ENCODE measurements at regions not wholly inside any gene's neighbourhood (a gene's known extent, or its start where the extent isn't known, plus 50 kb on each side); places are given as distances from the start of the nearest gene placed in this dataset.

GRCh38 chr4:136690360-136690759 lies 841.9 kb downstream of the PCDH18 start:
- CTCF ChIA-PET: no interaction called here
- no peak for DNase-seq (ENCODE audit: low read depth, low spot score)
- POLR2A ChIA-PET: no interaction called here
- TF ChIP-seq, protein P1, sequence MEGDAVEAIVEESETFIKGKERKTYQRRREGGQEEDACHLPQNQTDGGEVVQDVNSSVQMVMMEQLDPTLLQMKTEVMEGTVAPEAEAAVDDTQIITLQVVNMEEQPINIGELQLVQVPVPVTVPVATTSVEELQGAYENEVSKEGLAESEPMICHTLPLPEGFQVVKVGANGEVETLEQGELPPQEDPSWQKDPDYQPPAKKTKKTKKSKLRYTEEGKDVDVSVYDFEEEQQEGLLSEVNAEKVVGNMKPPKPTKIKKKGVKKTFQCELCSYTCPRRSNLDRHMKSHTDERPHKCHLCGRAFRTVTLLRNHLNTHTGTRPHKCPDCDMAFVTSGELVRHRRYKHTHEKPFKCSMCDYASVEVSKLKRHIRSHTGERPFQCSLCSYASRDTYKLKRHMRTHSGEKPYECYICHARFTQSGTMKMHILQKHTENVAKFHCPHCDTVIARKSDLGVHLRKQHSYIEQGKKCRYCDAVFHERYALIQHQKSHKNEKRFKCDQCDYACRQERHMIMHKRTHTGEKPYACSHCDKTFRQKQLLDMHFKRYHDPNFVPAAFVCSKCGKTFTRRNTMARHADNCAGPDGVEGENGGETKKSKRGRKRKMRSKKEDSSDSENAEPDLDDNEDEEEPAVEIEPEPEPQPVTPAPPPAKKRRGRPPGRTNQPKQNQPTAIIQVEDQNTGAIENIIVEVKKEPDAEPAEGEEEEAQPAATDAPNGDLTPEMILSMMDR (IDR thresholded peaks at IDR 0.05; ENCODE audit: insufficient read depth, low read length, missing control alignments): no peak
- H3K4me3 ChIP-seq (ENCODE audit: low read depth, low read length): no peak overlapping the region

DNA sequence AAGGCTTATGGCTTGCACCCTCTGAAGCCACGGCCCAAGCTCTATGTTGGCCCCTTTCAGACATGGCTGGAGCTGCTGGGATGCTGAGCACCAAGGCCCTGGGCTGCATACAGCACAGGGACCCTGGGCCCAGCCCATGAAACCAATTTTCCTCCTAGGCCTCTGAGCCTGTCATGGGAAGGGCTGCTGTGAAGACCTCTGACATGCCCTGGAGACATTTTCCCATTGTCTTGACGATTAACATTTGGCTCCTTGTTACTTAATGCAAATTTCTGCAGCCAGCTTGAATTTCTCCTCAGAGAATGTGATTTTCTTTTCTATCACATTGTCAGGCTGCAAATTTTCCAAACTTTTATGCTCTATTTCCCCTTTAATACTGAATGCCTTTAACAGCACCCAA lies 844.7 kb downstream of the PCDH18 start:
- TF ChIP-seq, protein P1 (IDR thresholded peaks at IDR 0.05; ENCODE audit: insufficient read depth, low read length, missing control alignments): no peak
- DNase-seq (ENCODE audit: low read depth, low spot score): no peak
- no peak overlapping the region for H3K4me3 ChIP-seq (ENCODE audit: low read depth, low read length)
- POLR2A ChIA-PET: no interaction called here
- CTCF ChIA-PET: no interaction called here

GRCh38 chr4:136687118-136687517 lies 845.2 kb downstream of the PCDH18 start:
- TF ChIP-seq, protein P1 (IDR thresholded peaks at IDR 0.05; ENCODE audit: insufficient read depth, low read length, missing control alignments): no peak
- ChIA-PET CTCF (no interaction called here), POLR2A (no interaction called here)
- H3K4me3 ChIP-seq (ENCODE audit: low read depth, low read length): no peak overlapping the region
- no peak for DNase-seq (ENCODE audit: low read depth, low spot score)

GRCh38 chr4:136680761-136681160 lies 851.5 kb downstream of the PCDH18 start:
- CTCF ChIA-PET: no interaction called here
- POLR2A ChIA-PET: no interaction called here
- H3K4me3 ChIP-seq (ENCODE audit: low read depth, low read length): no peak overlapping the region
- TF ChIP-seq, protein P1 (IDR thresholded peaks at IDR 0.05; ENCODE audit: insufficient read depth, low read length, missing control alignments): no peak
- no peak for DNase-seq (ENCODE audit: low read depth, low spot score)

DNA sequence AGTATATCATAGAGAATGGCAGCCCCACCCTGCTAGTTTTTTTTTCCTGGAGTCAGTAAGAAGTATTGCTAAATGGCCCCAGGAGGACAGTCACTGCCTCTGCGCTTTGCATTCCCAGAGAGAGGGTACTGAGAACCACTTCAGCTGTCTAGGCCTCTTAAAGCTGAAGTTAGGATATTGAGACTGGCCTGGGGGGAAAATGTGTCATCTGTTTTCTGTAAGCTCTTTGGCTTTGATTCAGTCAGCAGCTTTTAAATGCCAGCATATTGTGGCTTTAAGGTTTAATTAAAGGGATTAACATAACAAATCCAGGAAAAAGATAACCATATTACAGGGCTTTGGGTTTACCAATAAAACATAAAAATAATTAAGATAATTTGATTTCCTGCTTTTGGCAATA lies 852.0 kb downstream of the PCDH18 start:
- DNase-seq (ENCODE audit: low read depth, low spot score): no peak
- ChIA-PET POLR2A (no interaction called here), CTCF (no interaction called here)

DNA sequence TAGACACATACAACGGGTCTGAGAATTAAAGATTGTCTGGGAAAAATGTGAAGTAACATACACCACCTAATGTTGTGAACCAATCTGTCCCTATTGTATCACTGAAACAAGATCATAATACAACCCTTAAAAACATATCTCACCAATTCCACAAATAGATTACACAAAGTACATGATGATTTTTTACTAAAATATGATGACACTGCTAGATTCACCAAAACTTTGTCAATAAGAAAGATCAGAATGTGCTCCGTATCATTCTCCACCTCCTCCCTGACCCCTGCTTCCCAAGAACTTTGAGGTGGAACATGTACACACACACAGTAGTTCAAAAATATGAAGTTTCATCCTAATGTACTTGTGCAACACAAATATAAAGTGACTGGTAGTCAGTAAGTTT lies 862.0 kb downstream of the PCDH18 start:
- DNase-seq (ENCODE audit: low read depth, low spot score): no peak
- H3K4me3 ChIP-seq (ENCODE audit: low read depth, low read length): no peak overlapping the region
- CTCF ChIA-PET: no interaction called here
- TF ChIP-seq, protein P1 (IDR thresholded peaks at IDR 0.05; ENCODE audit: insufficient read depth, low read length, missing control alignments): no peak
- POLR2A ChIA-PET: no interaction called here

More for the DNA sequence above, 852.0 kb downstream of the PCDH18 start:
- H3K4me3 ChIP-seq (ENCODE audit: low read depth, low read length): no peak overlapping the region
- TF ChIP-seq, protein P1 (IDR thresholded peaks at IDR 0.05; ENCODE audit: insufficient read depth, low read length, missing control alignments): no peak
